Esophagus (tissue), 2 donors: ENCODE measurements at regions not wholly inside any gene's neighbourhood (a gene's known extent, or its start where the extent isn't known, plus 50 kb on each side); places are given as distances from the start of the nearest gene placed in this dataset.
"Not testable (repeated sequence)": the region's sequence is repeated elsewhere in the genome, so short reads cannot be mapped to it uniquely, and the experiment has no call there.

Experiments used
- H3K27ac ChIP-seq, 2 donors: one replicate each; pipeline ENCODE4 v1.5.1; 2013; ENCODE audit warnings: low read depth in 2 of 2, mild to moderate bottlenecking in 2 of 2, inconsistent platforms in 1 of 2, low read length in 1 of 2, moderate library complexity in 1 of 2
- H3K27me3 ChIP-seq, 2 donors: one replicate each; pipeline ENCODE4 v1.6.1; 2013; ENCODE audit warnings: low read length in 2 of 2, control low read depth in 1 of 2, mild to moderate bottlenecking in 1 of 2; ENCODE audit not compliant: insufficient read depth in 2 of 2, control insufficient read depth in 1 of 2
- H3K36me3 ChIP-seq, 2 donors: one replicate each; pipeline ENCODE4 v1.6.1; 2013; ENCODE audit warnings: low read length in 1 of 2; ENCODE audit not compliant: control insufficient read depth in 2 of 2, insufficient read depth in 2 of 2
- H3K4me1 ChIP-seq, 2 donors: one replicate each; pipeline ENCODE4 v1.6.1; 2013; ENCODE audit warnings: low read length in 1 of 2; ENCODE audit not compliant: control insufficient read depth in 2 of 2, insufficient read depth in 2 of 2
- H3K4me3 ChIP-seq, 2 donors: one replicate each; pipeline ENCODE4 v1.5.1; 2013; ENCODE audit warnings: low read length in 2 of 2, mild to moderate bottlenecking in 2 of 2, low read depth in 1 of 2, moderate library complexity in 1 of 2
- H3K9me3 ChIP-seq, 2 donors: one replicate each; pipeline ENCODE4 v1.6.1; 2013; ENCODE audit warnings: mild to moderate bottlenecking in 2 of 2, low read depth in 1 of 2, low read length in 1 of 2, moderate library complexity in 1 of 2; ENCODE audit not compliant: control insufficient read depth in 2 of 2, insufficient read depth in 1 of 2
- WGBS, 2 donors: extraction: QIAGEN DNeasy Blood & Tissue Kit; methylation state at CpG; one replicate each; pipeline ENCODE4 v1.1.7; 2013; 5-methylcytosine and 5-hydroxymethylcytosine counted together
- donor health status: healthy with polysubstance abuse.
- donor health status: Bipolar disorder and iron deficiency.

- Histone ChIP-seq H3K4me3 (no peak overlapping the region), H3K36me3 (no peaks in the 10 kb centered on the region), H3K27me3 (no peaks in the 10 kb centered on the region), H3K4me1 (no peaks in the 10 kb centered on the region), H3K9me3 (no peaks in the 10 kb centered on the region), H3K27ac (no peak overlapping the region)
- WGBS, 2 donors = 75% methylated on average over 1 of the region's 1 CpG
Measured at GRCh38 chr12:25348593-25348895, 97.8 kb upstream of the KRAS start.

DNA sequence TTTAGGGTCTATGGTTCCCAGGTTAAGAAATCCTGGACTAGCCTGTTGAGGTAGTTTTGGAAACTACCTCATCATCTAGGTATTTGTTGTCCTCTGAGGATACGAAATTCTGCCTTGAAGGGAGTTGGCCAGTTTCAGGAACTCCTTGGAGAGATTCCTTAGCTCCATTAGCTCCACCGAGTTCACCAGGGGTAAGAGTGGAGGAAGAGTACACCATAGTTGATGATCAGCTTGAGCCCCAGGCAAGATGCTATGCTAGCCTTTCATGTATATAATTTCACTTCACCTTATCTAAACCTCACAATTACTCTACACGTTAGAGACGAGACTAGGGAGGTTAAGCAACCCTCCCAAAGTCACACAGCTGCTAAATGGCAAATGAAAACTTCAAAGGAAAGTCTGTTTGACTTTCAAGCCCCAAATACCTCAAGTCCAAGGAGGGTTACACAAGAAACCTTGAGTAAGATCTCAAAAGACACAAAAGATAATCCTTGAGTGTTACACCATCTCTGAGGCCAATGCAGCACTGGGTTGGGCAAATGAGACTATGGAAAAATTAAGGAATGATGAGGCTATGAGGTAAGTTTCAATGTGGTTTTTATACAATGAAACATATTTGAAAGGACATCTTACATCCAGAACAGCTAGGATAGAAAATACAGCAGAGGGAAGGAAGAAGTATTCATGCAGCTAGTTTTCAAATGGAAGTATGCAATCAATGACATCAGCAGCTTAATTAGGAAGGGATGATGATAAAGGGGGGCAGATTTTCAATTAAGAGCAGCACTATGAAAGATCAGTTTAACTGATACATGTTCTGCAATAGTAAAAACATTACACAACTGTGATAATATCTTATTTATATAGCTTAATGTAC, 97.2 kb upstream of the KRAS start:
- H3K4me1 ChIP-seq = no peaks in the 10 kb centered on the region
- no peak overlapping the region for H3K4me3 ChIP-seq
- H3K27ac ChIP-seq = no peak overlapping the region
- H3K36me3 ChIP-seq = no peaks in the 10 kb centered on the region
- WGBS, 2 donors = 33 to 42% methylated on average over 4 of the region's 4 CpGs
- no peaks in the 10 kb centered on the region for H3K27me3 ChIP-seq
- H3K9me3 ChIP-seq = no peaks in the 10 kb centered on the region

DNA sequence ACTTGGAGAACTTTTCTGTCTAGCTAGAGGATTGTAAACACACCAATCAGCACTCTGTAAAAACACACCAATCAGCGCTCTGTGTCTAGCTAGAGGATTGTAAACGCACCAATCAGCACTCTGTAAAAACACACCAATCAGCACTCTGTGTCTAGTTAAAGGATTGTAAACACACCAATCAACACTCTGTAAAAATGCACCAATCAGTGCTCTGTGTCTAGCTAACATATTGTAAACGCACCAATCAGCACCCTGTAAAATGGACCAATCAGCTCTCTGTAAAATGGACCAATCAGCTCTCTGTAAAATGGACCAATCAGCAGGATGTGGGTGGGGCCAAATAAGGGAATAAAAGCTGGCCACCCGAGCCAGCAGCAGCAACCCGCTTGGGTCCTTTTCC, 91.1 kb upstream of the KRAS start:
- not testable (repeated sequence) for H3K4me3 ChIP-seq, H3K36me3 ChIP-seq, H3K9me3 ChIP-seq, H3K27me3 ChIP-seq, H3K4me1 ChIP-seq, H3K27ac ChIP-seq
- 85 to 89% methylated on average over 5 of the region's 5 CpGs for WGBS, 2 donors

DNA sequence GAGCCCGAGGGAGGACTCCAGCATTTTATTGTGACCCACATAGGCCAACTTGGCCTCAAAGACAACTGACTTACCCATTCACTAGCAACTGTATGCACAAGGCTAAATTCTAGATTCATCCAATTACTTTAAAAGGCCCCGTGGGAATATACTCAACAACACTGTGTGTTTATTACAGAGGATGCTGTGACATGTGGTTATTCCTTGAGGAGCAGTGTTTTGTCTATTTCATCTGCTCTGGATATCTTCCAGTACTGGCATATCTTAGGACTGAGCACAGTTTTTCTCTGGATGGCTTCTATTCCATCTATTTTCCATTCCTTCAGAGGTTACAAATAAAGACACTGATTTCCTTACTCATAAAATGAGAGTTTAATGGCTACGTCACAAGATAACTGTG, 87.2 kb upstream of the KRAS start:
- Histone ChIP-seq H3K4me3 (no peak overlapping the region), H3K27ac (no peak overlapping the region), H3K36me3 (no peaks in the 10 kb centered on the region), H3K4me1 (no peaks in the 10 kb centered on the region), H3K9me3 (no peaks in the 10 kb centered on the region), H3K27me3 (no peaks in the 10 kb centered on the region)
- WGBS, 2 donors = 85 to 89% methylated on average over 3 of the region's 3 CpGs

DNA sequence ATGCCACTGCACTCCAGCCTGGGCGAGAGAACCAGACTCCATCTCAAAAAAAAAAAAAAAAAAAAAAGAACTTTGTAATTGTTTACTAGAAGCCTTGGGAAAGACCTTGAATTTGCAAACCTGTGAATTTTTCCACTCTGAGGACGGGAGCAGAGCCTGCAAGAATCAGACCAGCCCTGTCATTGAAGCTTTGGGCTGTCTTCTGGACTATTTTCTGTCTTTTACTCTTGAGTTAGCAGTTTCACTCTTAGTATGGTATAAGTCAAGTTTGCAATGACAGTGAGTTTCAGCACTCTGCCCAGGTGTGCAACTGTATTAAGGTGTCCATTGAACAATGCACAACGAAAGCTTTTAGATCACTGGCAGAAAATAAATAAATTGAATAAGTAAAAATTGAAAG, 81.4 kb upstream of the KRAS start:
- Histone ChIP-seq H3K4me3 (no peak overlapping the region), H3K27me3 (no peaks in the 10 kb centered on the region), H3K27ac (no peak overlapping the region), H3K4me1 (no peaks in the 10 kb centered on the region), H3K36me3 (no peaks in the 10 kb centered on the region), H3K9me3 (no peaks in the 10 kb centered on the region)
- 61 to 83% methylated on average over 3 of the region's 3 CpGs for WGBS, 2 donors

- Histone ChIP-seq H3K9me3 (no peaks in the 10 kb centered on the region), H3K36me3 (no peaks in the 10 kb centered on the region), H3K27me3 (no peaks in the 10 kb centered on the region), H3K4me3 (no peak overlapping the region), H3K27ac (no peak overlapping the region), H3K4me1 (no peaks in the 10 kb centered on the region)
- WGBS, 2 donors = 51 to 55% methylated on average over 5 of the region's 5 CpGs
Measured at GRCh38 chr12:25328072-25328712, 77.5 kb upstream of the KRAS start.

GRCh38 chr12:25327321-25327720, 76.6 kb upstream of the KRAS start:
- 66 to 67% methylated on average over 4 of the region's 4 CpGs for WGBS, 2 donors
- no peaks in the 10 kb centered on the region for H3K36me3 ChIP-seq
- H3K4me1 ChIP-seq = no peaks in the 10 kb centered on the region
- H3K27ac ChIP-seq = no peak overlapping the region
- no peaks in the 10 kb centered on the region for H3K27me3 ChIP-seq
- no peak overlapping the region for H3K4me3 ChIP-seq
- H3K9me3 ChIP-seq = no peaks in the 10 kb centered on the region

- WGBS, 2 donors = 93 to 94% methylated on average over 2 of the region's 2 CpGs
- no peak overlapping the region for H3K27ac ChIP-seq
- H3K36me3 ChIP-seq = no peaks in the 10 kb centered on the region
- no peak overlapping the region for H3K4me3 ChIP-seq
- no peaks in the 10 kb centered on the region for H3K9me3 ChIP-seq
- H3K27me3 ChIP-seq = no peaks in the 10 kb centered on the region
- no peaks in the 10 kb centered on the region for H3K4me1 ChIP-seq
Measured at GRCh38 chr12:25326326-25326725, 75.6 kb upstream of the KRAS start.

- H3K27me3 ChIP-seq = no peaks in the 10 kb centered on the region
- no peaks in the 10 kb centered on the region for H3K9me3 ChIP-seq
- no peak overlapping the region for H3K27ac ChIP-seq
- no peak overlapping the region for H3K4me3 ChIP-seq
- no peaks in the 10 kb centered on the region for H3K4me1 ChIP-seq
- 52 to 83% methylated on average over 2 of the region's 2 CpGs for WGBS, 2 donors
- no peaks in the 10 kb centered on the region for H3K36me3 ChIP-seq
Measured at GRCh38 chr12:25324861-25325260, 74.1 kb upstream of the KRAS start.

DNA sequence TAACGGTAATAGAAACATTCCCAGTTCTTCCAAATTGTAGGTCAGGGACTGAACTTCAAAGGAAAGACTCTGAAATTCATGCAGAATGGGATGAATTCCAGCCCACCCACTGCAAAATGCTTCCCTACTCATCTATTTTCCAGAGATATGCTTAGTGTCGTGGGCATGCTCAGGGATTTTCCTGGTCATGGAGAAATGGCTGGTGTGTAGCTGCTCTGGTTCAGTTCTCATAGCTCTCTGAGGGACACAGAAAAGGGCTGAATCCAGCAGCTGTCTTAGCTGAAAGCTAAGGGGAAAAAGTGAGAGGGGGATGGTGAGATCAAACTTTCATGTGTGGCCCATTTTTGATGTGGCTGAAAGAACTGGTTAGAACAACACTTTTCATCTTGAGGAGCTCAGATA, 72.9 kb upstream of the KRAS start:
- H3K4me1 ChIP-seq = no peaks in the 10 kb centered on the region
- no peaks in the 10 kb centered on the region for H3K36me3 ChIP-seq
- no peak overlapping the region for H3K4me3 ChIP-seq
- H3K9me3 ChIP-seq = no peaks in the 10 kb centered on the region
- no peaks in the 10 kb centered on the region for H3K27me3 ChIP-seq
- H3K27ac ChIP-seq = no peak overlapping the region
- WGBS, 2 donors = 67 to 75% methylated on average over 2 of the region's 2 CpGs
